WTC11 (cell line): ENCODE measurements at regions not wholly inside any gene's neighbourhood (a gene's known extent, or its start where the extent isn't known, plus 50 kb on each side); places are given as distances from the start of the nearest gene placed in this dataset.

Experiments used
- ATAC-seq: fragments of 200-7000 bp; cut with Tn5 transposase; 2 replicates; pipeline ENCODE4 v1.10.0; 2021; ENCODE audit warnings: mild to moderate bottlenecking, moderate library complexity
- CTCF ChIA-PET: fragments of 300-600 bp; sonication (Branson Sonifier 250); formaldehyde crosslinking; loops from one replicate; lab custom pipeline; 2021; ENCODE audit warnings: antibody characterized with exemption; lab: Charles Lee
- POLR2A ChIA-PET: fragments of 350-600 bp; sonication (Branson Sonifier 250); formaldehyde crosslinking; loops from one replicate; lab custom pipeline; 2021; ENCODE audit warnings: antibody characterized with exemption; lab: Charles Lee
- DNase-seq: peaks from one replicate; pipeline ENCODE4 v3.0.0; 2021; ENCODE audit warnings: low spot score
- H3K27ac Mint-ChIP-seq: 2 replicates; pipeline ENCODE4 v1.8.0; 2021; ENCODE audit warnings: mixed read lengths
- H3K27me3 Mint-ChIP-seq: 2 replicates; pipeline ENCODE4 v1.8.0; 2021; ENCODE audit warnings: low read depth, mild to moderate bottlenecking, moderate library complexity, mixed read lengths
- H3K36me3 Mint-ChIP-seq: 2 replicates; pipeline ENCODE4 v1.8.0; 2021; ENCODE audit warnings: mixed read lengths
- H3K4me1 Mint-ChIP-seq: 2 replicates; pipeline ENCODE4 v1.8.0; 2022; ENCODE audit warnings: mixed read lengths
- H3K4me3 Mint-ChIP-seq: 2 replicates; pipeline ENCODE4 v1.8.0; 2021; ENCODE audit warnings: mild to moderate bottlenecking, moderate library complexity, mixed read lengths
- H3K9me3 Mint-ChIP-seq: 2 replicates; pipeline ENCODE4 v1.8.0; 2021; ENCODE audit warnings: mixed read lengths
- ETV6 ChIP-seq: sonication (generic); formaldehyde crosslinking; IDR thresholded peaks from 2 replicates; pipeline ENCODE4 v1.8.1; 2022; ENCODE audit warnings: mild to moderate bottlenecking, missing genetic modification reagents
- FOXP1 ChIP-seq: sonication (generic); formaldehyde crosslinking; IDR thresholded peaks from 2 replicates; pipeline ENCODE4 v1.8.0; 2022; ENCODE audit warnings: missing genetic modification reagents, mild to moderate bottlenecking, moderate library complexity, borderline replicate concordance
- GRHL2 ChIP-seq: fragments of 250-450 bp; sonication (Bioruptor Pico); IDR thresholded peaks from 2 replicates; pipeline ENCODE4 v1.8.0; 2022; ENCODE audit warnings: mild to moderate bottlenecking, moderate library complexity; ENCODE audit not compliant: insufficient replicate concordance, severe bottlenecking
- GTF2I ChIP-seq: fragments of 250-450 bp; sonication (Bioruptor Pico); conservative IDR thresholded peaks from 2 replicates; pipeline ENCODE4 v1.4.0; 2021; ENCODE audit warnings: mild to moderate bottlenecking
- MXD4 ChIP-seq: fragments of 250-450 bp; sonication (Bioruptor Pico); IDR thresholded peaks from 2 replicates; pipeline ENCODE4 v1.8.0; 2021; ENCODE audit warnings: mild to moderate bottlenecking, moderate library complexity, borderline replicate concordance
- NFATC4 ChIP-seq: fragments of 250-450 bp; sonication (Bioruptor Pico); IDR thresholded peaks from 2 replicates; pipeline ENCODE4 v1.9.0; 2021; ENCODE audit warnings: mild to moderate bottlenecking
- NR1H2 ChIP-seq: sonication (generic); formaldehyde crosslinking; IDR thresholded peaks from 2 replicates; pipeline ENCODE4 v1.9.0; 2021; ENCODE audit warnings: mild to moderate bottlenecking, moderate library complexity, missing genetic modification reagents
- SMAD4 ChIP-seq: sonication (generic); formaldehyde crosslinking; IDR thresholded peaks from 2 replicates; pipeline ENCODE4 v1.8.0; 2022; ENCODE audit warnings: mild to moderate bottlenecking, missing genetic modification reagents
- TP53 ChIP-seq: sonication (generic); formaldehyde crosslinking; IDR thresholded peaks from 2 replicates; pipeline ENCODE4 v1.8.1; 2023; ENCODE audit warnings: mild to moderate bottlenecking, missing genetic modification reagents
- ZBTB21 ChIP-seq: sonication (generic); formaldehyde crosslinking; IDR thresholded peaks from 2 replicates; pipeline ENCODE4 v1.8.1; 2023; ENCODE audit warnings: mild to moderate bottlenecking, missing genetic modification reagents, borderline replicate concordance
- ZNF121 ChIP-seq: sonication (generic); formaldehyde crosslinking; IDR thresholded peaks from 2 replicates; pipeline ENCODE4 v1.8.0; 2023; ENCODE audit warnings: missing genetic modification reagents
- ZNF416 ChIP-seq: fragments of 250-450 bp; sonication (Bioruptor Pico); IDR thresholded peaks from 2 replicates; pipeline ENCODE4 v1.9.0; 2021; ENCODE audit warnings: mild to moderate bottlenecking, inconsistent platforms
- ZNF671 ChIP-seq: fragments of 250-450 bp; sonication (Bioruptor Pico); IDR thresholded peaks from 2 replicates; pipeline ENCODE4 v1.8.0; 2021; ENCODE audit warnings: mild to moderate bottlenecking
- TF ChIP-seq, protein P1 (sequence below): sonication (generic); formaldehyde crosslinking; IDR thresholded peaks from 2 replicates; pipeline ENCODE4 v1.8.0; 2022; ENCODE audit warnings: mild to moderate bottlenecking, missing genetic modification reagents
- TF ChIP-seq, protein P2 (sequence below): sonication (generic); formaldehyde crosslinking; IDR thresholded peaks from 2 replicates; pipeline ENCODE4 v1.8.0; 2022; ENCODE audit warnings: missing genetic modification reagents
- TF ChIP-seq, protein P3 (sequence below): sonication (generic); formaldehyde crosslinking; IDR thresholded peaks from 2 replicates; pipeline ENCODE4 v1.8.0; 2023; ENCODE audit warnings: mild to moderate bottlenecking, missing genetic modification reagents
- TF ChIP-seq, protein P4 (sequence below): sonication (generic); formaldehyde crosslinking; IDR thresholded peaks from 2 replicates; pipeline ENCODE4 v1.8.0; 2022; ENCODE audit warnings: mild to moderate bottlenecking, missing genetic modification reagents
- TF ChIP-seq, protein P5 (sequence below): sonication (generic); formaldehyde crosslinking; IDR thresholded peaks from 2 replicates; pipeline ENCODE4 v1.8.1; 2023; ENCODE audit warnings: mild to moderate bottlenecking, missing genetic modification reagents, moderate library complexity
- TF ChIP-seq, protein P6 (sequence below): sonication (generic); formaldehyde crosslinking; IDR thresholded peaks from 2 replicates; pipeline ENCODE4 v1.8.1; 2023; ENCODE audit warnings: mild to moderate bottlenecking, moderate library complexity, missing genetic modification reagents

DNA sequence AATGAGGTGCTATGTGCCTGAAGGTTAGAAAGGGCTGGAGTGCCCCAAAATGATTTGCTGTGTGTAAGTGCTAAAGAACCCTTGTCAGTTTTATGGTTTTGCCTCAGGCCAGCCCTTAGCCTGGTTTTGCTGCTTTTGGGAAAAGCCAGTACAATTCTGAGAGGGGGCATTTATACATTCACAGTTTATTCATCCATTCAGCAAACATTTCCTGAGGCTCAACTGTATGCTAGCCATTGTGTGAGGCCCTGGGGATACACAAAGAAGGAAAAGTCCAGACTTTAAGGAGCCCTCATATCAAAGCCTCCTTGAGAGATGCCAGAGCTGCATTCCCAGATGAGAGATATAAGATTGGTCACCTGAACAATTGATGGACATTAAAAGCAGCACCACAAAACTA, 115.2 kb upstream of the PLCXD3 start:
- no peak for DNase-seq
- TF ChIP-seq ETV6 (no peak), FOXP1 (CRISPR knock-in tag) (no peak), NR1H2 (CRISPR knock-in tag) (no peak), ZNF416 (no peak), SMAD4 (CRISPR knock-in tag) (no peak), ZNF121 (CRISPR knock-in tag) (no peak)
- TF ChIP-seq, protein P1, sequence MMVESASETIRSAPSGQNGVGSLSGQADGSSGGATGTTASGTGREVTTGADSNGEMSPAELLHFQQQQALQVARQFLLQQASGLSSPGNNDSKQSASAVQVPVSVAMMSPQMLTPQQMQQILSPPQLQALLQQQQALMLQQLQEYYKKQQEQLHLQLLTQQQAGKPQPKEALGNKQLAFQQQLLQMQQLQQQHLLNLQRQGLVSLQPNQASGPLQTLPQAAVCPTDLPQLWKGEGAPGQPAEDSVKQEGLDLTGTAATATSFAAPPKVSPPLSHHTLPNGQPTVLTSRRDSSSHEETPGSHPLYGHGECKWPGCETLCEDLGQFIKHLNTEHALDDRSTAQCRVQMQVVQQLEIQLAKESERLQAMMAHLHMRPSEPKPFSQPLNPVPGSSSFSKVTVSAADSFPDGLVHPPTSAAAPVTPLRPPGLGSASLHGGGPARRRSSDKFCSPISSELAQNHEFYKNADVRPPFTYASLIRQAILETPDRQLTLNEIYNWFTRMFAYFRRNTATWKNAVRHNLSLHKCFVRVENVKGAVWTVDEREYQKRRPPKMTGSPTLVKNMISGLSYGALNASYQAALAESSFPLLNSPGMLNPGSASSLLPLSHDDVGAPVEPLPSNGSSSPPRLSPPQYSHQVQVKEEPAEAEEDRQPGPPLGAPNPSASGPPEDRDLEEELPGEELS (CRISPR knock-in tag) = no peak
- TF ChIP-seq, protein P2, sequence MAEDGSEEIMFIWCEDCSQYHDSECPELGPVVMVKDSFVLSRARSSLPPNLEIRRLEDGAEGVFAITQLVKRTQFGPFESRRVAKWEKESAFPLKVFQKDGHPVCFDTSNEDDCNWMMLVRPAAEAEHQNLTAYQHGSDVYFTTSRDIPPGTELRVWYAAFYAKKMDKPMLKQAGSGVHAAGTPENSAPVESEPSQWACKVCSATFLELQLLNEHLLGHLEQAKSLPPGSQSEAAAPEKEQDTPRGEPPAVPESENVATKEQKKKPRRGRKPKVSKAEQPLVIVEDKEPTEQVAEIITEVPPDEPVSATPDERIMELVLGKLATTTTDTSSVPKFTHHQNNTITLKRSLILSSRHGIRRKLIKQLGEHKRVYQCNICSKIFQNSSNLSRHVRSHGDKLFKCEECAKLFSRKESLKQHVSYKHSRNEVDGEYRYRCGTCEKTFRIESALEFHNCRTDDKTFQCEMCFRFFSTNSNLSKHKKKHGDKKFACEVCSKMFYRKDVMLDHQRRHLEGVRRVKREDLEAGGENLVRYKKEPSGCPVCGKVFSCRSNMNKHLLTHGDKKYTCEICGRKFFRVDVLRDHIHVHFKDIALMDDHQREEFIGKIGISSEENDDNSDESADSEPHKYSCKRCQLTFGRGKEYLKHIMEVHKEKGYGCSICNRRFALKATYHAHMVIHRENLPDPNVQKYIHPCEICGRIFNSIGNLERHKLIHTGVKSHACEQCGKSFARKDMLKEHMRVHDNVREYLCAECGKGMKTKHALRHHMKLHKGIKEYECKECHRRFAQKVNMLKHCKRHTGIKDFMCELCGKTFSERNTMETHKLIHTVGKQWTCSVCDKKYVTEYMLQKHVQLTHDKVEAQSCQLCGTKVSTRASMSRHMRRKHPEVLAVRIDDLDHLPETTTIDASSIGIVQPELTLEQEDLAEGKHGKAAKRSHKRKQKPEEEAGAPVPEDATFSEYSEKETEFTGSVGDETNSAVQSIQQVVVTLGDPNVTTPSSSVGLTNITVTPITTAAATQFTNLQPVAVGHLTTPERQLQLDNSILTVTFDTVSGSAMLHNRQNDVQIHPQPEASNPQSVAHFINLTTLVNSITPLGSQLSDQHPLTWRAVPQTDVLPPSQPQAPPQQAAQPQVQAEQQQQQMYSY (CRISPR knock-in tag) = no peak
- TF ChIP-seq, protein P3, sequence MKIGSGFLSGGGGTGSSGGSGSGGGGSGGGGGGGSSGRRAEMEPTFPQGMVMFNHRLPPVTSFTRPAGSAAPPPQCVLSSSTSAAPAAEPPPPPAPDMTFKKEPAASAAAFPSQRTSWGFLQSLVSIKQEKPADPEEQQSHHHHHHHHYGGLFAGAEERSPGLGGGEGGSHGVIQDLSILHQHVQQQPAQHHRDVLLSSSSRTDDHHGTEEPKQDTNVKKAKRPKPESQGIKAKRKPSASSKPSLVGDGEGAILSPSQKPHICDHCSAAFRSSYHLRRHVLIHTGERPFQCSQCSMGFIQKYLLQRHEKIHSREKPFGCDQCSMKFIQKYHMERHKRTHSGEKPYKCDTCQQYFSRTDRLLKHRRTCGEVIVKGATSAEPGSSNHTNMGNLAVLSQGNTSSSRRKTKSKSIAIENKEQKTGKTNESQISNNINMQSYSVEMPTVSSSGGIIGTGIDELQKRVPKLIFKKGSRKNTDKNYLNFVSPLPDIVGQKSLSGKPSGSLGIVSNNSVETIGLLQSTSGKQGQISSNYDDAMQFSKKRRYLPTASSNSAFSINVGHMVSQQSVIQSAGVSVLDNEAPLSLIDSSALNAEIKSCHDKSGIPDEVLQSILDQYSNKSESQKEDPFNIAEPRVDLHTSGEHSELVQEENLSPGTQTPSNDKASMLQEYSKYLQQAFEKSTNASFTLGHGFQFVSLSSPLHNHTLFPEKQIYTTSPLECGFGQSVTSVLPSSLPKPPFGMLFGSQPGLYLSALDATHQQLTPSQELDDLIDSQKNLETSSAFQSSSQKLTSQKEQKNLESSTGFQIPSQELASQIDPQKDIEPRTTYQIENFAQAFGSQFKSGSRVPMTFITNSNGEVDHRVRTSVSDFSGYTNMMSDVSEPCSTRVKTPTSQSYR (CRISPR knock-in tag) = no peak
- Mint-ChIP-seq H3K4me1 (no peaks in the 10 kb centered on the region), H3K9me3 (no peaks in the 10 kb centered on the region), H3K27ac (no peak overlapping the region), H3K4me3 (no peak overlapping the region), H3K36me3 (no peaks in the 10 kb centered on the region), H3K27me3 (no peaks in the 10 kb centered on the region)
- no peak for ATAC-seq
- CTCF ChIA-PET = no interaction called here
- POLR2A ChIA-PET = no interaction called here

DNA sequence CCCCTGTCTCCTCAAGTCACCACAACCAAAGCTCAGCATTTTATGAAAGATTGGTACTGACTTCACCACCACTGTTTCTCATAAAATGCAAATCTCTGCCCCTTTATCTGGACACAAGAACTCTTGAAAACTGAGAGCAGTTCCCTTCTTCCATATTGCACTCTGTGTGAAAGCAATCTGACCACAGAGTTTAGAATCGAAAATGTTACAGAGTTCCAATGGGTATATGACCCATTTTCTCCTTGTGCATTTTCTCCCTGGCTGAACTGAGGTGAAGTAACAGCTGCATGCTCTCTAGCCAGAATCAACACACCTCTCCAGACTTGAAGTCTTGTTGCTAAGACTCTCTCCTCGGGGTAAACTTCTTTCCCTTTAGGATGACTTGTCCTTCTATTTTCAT, 111.0 kb upstream of the PLCXD3 start:
- Mint-ChIP-seq H3K27ac (no peak overlapping the region), H3K27me3 (no peaks in the 10 kb centered on the region), H3K4me3 (no peak overlapping the region), H3K4me1 (no peaks in the 10 kb centered on the region), H3K36me3 (no peaks in the 10 kb centered on the region), H3K9me3 (no peaks in the 10 kb centered on the region)
- CTCF ChIA-PET = interaction anchor here (0.5 to 1.5 kb wide), 2 partner anchors 16 to 111 kb away, joined by 4 to 5 read pairs; no protein-coding TSS in a partner anchor
- DNase-seq (no peak), ATAC-seq (no peak)
- TF ChIP-seq, protein P4, sequence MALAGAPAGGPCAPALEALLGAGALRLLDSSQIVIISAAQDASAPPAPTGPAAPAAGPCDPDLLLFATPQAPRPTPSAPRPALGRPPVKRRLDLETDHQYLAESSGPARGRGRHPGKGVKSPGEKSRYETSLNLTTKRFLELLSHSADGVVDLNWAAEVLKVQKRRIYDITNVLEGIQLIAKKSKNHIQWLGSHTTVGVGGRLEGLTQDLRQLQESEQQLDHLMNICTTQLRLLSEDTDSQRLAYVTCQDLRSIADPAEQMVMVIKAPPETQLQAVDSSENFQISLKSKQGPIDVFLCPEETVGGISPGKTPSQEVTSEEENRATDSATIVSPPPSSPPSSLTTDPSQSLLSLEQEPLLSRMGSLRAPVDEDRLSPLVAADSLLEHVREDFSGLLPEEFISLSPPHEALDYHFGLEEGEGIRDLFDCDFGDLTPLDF (CRISPR knock-in tag) = no peak
- TF ChIP-seq, protein P5, sequence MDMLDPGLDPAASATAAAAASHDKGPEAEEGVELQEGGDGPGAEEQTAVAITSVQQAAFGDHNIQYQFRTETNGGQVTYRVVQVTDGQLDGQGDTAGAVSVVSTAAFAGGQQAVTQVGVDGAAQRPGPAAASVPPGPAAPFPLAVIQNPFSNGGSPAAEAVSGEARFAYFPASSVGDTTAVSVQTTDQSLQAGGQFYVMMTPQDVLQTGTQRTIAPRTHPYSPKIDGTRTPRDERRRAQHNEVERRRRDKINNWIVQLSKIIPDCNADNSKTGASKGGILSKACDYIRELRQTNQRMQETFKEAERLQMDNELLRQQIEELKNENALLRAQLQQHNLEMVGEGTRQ (CRISPR knock-in tag) = no peak
- no peak for TF ChIP-seq GRHL2 (CRISPR knock-in tag)
- TF ChIP-seq, protein P6, sequence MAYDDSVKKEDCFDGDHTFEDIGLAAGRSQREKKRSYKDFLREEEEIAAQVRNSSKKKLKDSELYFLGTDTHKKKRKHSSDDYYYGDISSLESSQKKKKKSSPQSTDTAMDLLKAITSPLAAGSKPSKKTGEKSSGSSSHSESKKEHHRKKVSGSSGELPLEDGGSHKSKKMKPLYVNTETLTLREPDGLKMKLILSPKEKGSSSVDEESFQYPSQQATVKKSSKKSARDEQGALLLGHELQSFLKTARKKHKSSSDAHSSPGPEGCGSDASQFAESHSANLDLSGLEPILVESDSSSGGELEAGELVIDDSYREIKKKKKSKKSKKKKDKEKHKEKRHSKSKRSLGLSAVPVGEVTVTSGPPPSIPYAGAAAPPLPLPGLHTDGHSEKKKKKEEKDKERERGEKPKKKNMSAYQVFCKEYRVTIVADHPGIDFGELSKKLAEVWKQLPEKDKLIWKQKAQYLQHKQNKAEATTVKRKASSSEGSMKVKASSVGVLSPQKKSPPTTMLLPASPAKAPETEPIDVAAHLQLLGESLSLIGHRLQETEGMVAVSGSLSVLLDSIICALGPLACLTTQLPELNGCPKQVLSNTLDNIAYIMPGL (CRISPR knock-in tag) = no peak
- no peak for TF ChIP-seq GTF2I (CRISPR knock-in tag)
- no peak for TF ChIP-seq TP53
- TF ChIP-seq ZBTB21 (CRISPR knock-in tag) = no peak
- TF ChIP-seq ZNF671 (CRISPR knock-in tag) = no peak
- no peak for TF ChIP-seq MXD4 (CRISPR knock-in tag)
- TF ChIP-seq NFATC4 (CRISPR knock-in tag) = no peak
- POLR2A ChIA-PET = no interaction called here
